Bronchial epithelial cell (primary cell): ENCODE measurements at regions not wholly inside any gene's neighbourhood (a gene's known extent, or its start where the extent isn't known, plus 50 kb on each side); places are given as distances from the start of the nearest gene placed in this dataset.

Experiments used
- DNase-seq: peaks from one replicate; pipeline ENCODE4 v3.0.0-alpha.2; 2010; ENCODE audit warnings: low read depth
- FAIRE-seq: peaks from 2 replicates; lab custom pipeline; 2011; peaks lifted over from hg19 to GRCh38; lab: Jason Lieb, UNC
- H3K27me3 ChIP-seq: 2 replicates; pipeline ENCODE4 v1.5.1; 2011; ENCODE audit warnings: low read length; ENCODE audit not compliant: control insufficient read depth, insufficient read depth
- H3K36me3 ChIP-seq: 2 replicates; pipeline ENCODE4 v1.5.1; 2011; ENCODE audit warnings: low read length; ENCODE audit not compliant: control insufficient read depth, insufficient read depth
- H3K4me3 ChIP-seq: 2 replicates; pipeline ENCODE4 v1.5.1; 2011; ENCODE audit warnings: mild to moderate bottlenecking, low read depth, low read length, control low read depth
- CTCF ChIP-seq: IDR thresholded peaks from 2 replicates; pipeline ENCODE4 v1.5.1; 2011; ENCODE audit warnings: mild to moderate bottlenecking, moderate library complexity, low read length, control low read depth, inconsistent platforms; ENCODE audit not compliant: insufficient read depth, severe bottlenecking

- Histone ChIP-seq H3K4me3 (no peak overlapping the region), H3K36me3 (no peaks in the 10 kb centered on the region), H3K27me3 (no peaks in the 10 kb centered on the region)
- no peak for DNase-seq
- no peak for TF ChIP-seq CTCF
- no peak for FAIRE-seq
Measured at GRCh38 chrX:125742811-125743210, 423.1 kb downstream of the TEX13C start.

GRCh38 chrX:125744914-125745313, 421.2 kb downstream of the DCAF12L2 start:
- FAIRE-seq, result no peak

GRCh38 chrX:125757794-125758564, 408.1 kb downstream of the DCAF12L2 start:
- DNase-seq, result no peak
- no peak overlapping the region for H3K4me3 ChIP-seq
- no peak for FAIRE-seq
- no peaks in the 10 kb centered on the region for H3K27me3 ChIP-seq
- no peak for TF ChIP-seq CTCF
- H3K36me3 ChIP-seq, result no peaks in the 10 kb centered on the region

More at GRCh38 chrX:125744914-125745313, 421.2 kb downstream of the DCAF12L2 start:
- TF ChIP-seq CTCF, result no peak
- Histone ChIP-seq H3K4me3 (no peak overlapping the region), H3K27me3 (no peaks in the 10 kb centered on the region), H3K36me3 (no peaks in the 10 kb centered on the region)
- no peak for DNase-seq

- FAIRE-seq (no peak), DNase-seq (no peak)
- TF ChIP-seq CTCF, result no peak
- no peak overlapping the region for H3K4me3 ChIP-seq
- H3K36me3 ChIP-seq, result no peaks in the 10 kb centered on the region
- H3K27me3 ChIP-seq, result no peaks in the 10 kb centered on the region
Measured at GRCh38 chrX:125758819-125759218, 407.3 kb downstream of the DCAF12L2 start.

- DNase-seq, result no peak
- no peaks in the 10 kb centered on the region for H3K36me3 ChIP-seq
- no peaks in the 10 kb centered on the region for H3K27me3 ChIP-seq
- TF ChIP-seq CTCF, result no peak
- no peak overlapping the region for H3K4me3 ChIP-seq
- no peak for FAIRE-seq
Measured at GRCh38 chrX:125762954-125763353, 403.1 kb downstream of the DCAF12L2 start.

- no peak for TF ChIP-seq CTCF
- DNase-seq, result no peak
- Histone ChIP-seq H3K4me3 (no peak overlapping the region), H3K27me3 (no peaks in the 10 kb centered on the region), H3K36me3 (no peaks in the 10 kb centered on the region)
- no peak for FAIRE-seq
Measured at GRCh38 chrX:125765347-125765746, 400.7 kb downstream of the DCAF12L2 start.
